Osteocyte (in vitro differentiated cells): ENCODE measurements at regions not wholly inside any gene's neighbourhood (a gene's known extent, or its start where the extent isn't known, plus 50 kb on each side); places are given as distances from the start of the nearest gene placed in this dataset.

ENCODE experiments used
- DNase-seq: peaks from one replicate; pipeline ENCODE4 v3.0.0; 2021; ENCODE audit warnings: mixed read lengths; ENCODE audit not compliant: unreplicated experiment; ENCODE audit errors: extremely low spot score
- H3K27ac Mint-ChIP-seq: one replicate; pipeline ENCODE4 v1.8.0; 2021; ENCODE audit warnings: mild to moderate bottlenecking, mixed read lengths; ENCODE audit not compliant: unreplicated experiment
- H3K27me3 Mint-ChIP-seq: one replicate; pipeline ENCODE4 v1.8.0; 2021; ENCODE audit warnings: mixed read lengths; ENCODE audit not compliant: unreplicated experiment
- H3K36me3 Mint-ChIP-seq: one replicate; pipeline ENCODE4 v1.8.0; 2021; ENCODE audit warnings: mixed read lengths; ENCODE audit not compliant: unreplicated experiment
- H3K4me1 Mint-ChIP-seq: one replicate; pipeline ENCODE4 v1.8.0; 2021; ENCODE audit warnings: mixed read lengths; ENCODE audit not compliant: unreplicated experiment
- H3K4me3 Mint-ChIP-seq: one replicate; pipeline ENCODE4 v1.8.0; 2021; ENCODE audit warnings: mild to moderate bottlenecking, moderate library complexity, mixed read lengths; ENCODE audit not compliant: unreplicated experiment
- H3K9me3 Mint-ChIP-seq: one replicate; pipeline ENCODE4 v1.8.0; 2021; ENCODE audit warnings: mixed read lengths; ENCODE audit not compliant: unreplicated experiment
- TF ChIP-seq, protein P1 (sequence below): fragments of 200-600 bp; sonication (generic); IDR thresholded peaks from 2 replicates; pipeline ENCODE4 v1.5.0; 2021; ENCODE audit warnings: antibody characterized with exemption, mild to moderate bottlenecking, moderate library complexity

- H3K27me3 Mint-ChIP-seq = no peaks in the 10 kb centered on the region
- no peaks in the 10 kb centered on the region for H3K9me3 Mint-ChIP-seq
- no peaks in the 10 kb centered on the region for H3K4me1 Mint-ChIP-seq
- no peak overlapping the region for H3K4me3 Mint-ChIP-seq
- H3K27ac Mint-ChIP-seq = no peak overlapping the region
- H3K36me3 Mint-ChIP-seq = no peaks in the 10 kb centered on the region
- DNase-seq = no peak
- TF ChIP-seq, protein P1, sequence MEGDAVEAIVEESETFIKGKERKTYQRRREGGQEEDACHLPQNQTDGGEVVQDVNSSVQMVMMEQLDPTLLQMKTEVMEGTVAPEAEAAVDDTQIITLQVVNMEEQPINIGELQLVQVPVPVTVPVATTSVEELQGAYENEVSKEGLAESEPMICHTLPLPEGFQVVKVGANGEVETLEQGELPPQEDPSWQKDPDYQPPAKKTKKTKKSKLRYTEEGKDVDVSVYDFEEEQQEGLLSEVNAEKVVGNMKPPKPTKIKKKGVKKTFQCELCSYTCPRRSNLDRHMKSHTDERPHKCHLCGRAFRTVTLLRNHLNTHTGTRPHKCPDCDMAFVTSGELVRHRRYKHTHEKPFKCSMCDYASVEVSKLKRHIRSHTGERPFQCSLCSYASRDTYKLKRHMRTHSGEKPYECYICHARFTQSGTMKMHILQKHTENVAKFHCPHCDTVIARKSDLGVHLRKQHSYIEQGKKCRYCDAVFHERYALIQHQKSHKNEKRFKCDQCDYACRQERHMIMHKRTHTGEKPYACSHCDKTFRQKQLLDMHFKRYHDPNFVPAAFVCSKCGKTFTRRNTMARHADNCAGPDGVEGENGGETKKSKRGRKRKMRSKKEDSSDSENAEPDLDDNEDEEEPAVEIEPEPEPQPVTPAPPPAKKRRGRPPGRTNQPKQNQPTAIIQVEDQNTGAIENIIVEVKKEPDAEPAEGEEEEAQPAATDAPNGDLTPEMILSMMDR = no peak
Measured at GRCh38 chr14:38752750-38753149, 350.3 kb downstream of the SEC23A start.

- Mint-ChIP-seq H3K27me3 (no peaks in the 10 kb centered on the region), H3K4me3 (no peak overlapping the region), H3K27ac (no peak overlapping the region), H3K36me3 (no peaks in the 10 kb centered on the region), H3K9me3 (no peaks in the 10 kb centered on the region), H3K4me1 (no peaks in the 10 kb centered on the region)
- DNase-seq = no peak
- TF ChIP-seq, protein P1 = no peak
Measured at GRCh38 chr14:38752341-38752740, 350.7 kb downstream of the SEC23A start.

DNA sequence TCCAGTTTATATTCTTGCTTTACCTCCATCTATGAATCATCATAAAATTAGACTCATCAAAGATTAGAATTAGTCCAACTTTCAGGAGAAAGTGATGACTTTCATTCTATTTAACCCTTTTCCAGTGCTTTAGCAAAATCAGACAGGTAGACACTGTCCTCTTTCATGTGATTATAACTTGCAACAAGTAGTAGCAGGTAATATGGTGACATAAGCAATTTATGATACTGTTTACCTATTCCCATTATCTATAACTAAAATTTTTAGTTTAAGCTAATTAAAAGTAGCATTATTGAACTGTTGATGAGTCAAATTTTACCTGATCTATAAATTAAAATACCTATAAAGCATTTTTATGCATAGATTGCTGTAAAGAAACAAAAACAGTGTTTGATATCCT is 351.6 kb downstream of the SEC23A start:
- TF ChIP-seq, protein P1 = no peak
- Mint-ChIP-seq H3K9me3 (no peaks in the 10 kb centered on the region), H3K4me1 (no peaks in the 10 kb centered on the region), H3K4me3 (no peak overlapping the region), H3K27ac (no peak overlapping the region), H3K27me3 (no peaks in the 10 kb centered on the region), H3K36me3 (no peaks in the 10 kb centered on the region)
- no peak for DNase-seq

DNA sequence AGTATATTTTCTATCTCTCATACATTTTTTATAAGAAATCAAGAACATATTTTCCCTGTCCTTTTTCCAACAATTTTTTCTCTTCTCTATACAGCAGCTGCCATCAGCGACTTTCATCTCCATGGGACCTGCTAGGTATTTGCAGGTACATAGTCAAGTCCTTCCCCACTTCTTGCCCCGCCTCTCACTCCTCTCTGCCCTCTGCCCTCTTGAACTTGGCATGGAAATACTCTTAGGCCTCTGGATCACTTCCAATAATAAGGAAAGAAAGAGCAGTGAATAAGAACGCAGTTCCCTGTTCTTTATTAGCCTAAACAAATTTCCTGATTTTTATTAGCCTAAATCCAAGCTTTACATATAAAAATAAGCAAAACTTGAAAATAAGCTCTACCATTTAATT is 353.1 kb downstream of the SEC23A start:
- H3K4me3 Mint-ChIP-seq = no peak overlapping the region
- H3K4me1 Mint-ChIP-seq = no peaks in the 10 kb centered on the region
- H3K27me3 Mint-ChIP-seq = no peaks in the 10 kb centered on the region
- no peak overlapping the region for H3K27ac Mint-ChIP-seq
- H3K9me3 Mint-ChIP-seq = no peaks in the 10 kb centered on the region
- TF ChIP-seq, protein P1 = no peak
- no peaks in the 10 kb centered on the region for H3K36me3 Mint-ChIP-seq
- DNase-seq = no peak

GRCh38 chr14:38745861-38746260 is 357.2 kb downstream of the SEC23A start:
- DNase-seq = no peak
- TF ChIP-seq, protein P1 = no peak
- Mint-ChIP-seq H3K36me3 (no peaks in the 10 kb centered on the region), H3K4me1 (no peaks in the 10 kb centered on the region), H3K27ac (no peak overlapping the region), H3K4me3 (no peak overlapping the region), H3K9me3 (no peaks in the 10 kb centered on the region), H3K27me3 (peaks cover 3% of the 10 kb centered on the region)
